ENCODE measurements at regions not wholly inside any gene's neighbourhood (a gene's known extent, or its start where the extent isn't known, plus 50 kb on each side); places are given as distances from the start of the nearest gene placed in this dataset.

DNA sequence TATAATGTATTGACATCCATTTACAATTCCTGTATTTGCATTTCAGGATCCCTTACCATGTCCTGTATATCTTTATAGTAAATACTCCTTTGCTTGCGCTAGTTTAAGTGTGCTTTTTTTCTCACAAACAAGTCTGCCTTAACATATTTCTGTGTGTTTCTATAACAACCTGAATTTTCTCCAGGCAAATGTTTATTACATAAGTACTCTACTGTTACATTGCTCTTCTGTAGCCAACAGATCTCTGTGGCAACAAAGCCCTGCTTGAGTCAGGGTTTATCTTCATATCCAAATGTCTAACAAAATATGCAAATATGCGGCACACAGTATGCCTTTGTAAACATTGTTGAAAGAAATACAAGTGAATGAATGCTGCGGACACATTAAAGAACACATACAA, 625.5 kb downstream of the TLL1 start:
- no peak overlapping the region for H3K27ac ChIP-seq (replicated peaks)
- no peaks in the 10 kb centered on the region for H3K27me3 ChIP-seq (ENCODE audit: insufficient read depth, poor library complexity, severe bottlenecking)
- TF ChIP-seq SPI1 (IDR thresholded peaks at IDR 0.05; ENCODE audit: borderline replicate concordance, low read depth) (no peak), POLR2AphosphoS5 (IDR thresholded peaks at IDR 0.05; ENCODE audit: low read depth) (no peak), GABPA (IDR thresholded peaks at IDR 0.05; ENCODE audit: low read depth) (no peak), CTCF (IDR thresholded peaks at IDR 0.05; ENCODE audit: insufficient read depth, low read length) (no peak)
- TF ChIP-seq, protein P1, sequence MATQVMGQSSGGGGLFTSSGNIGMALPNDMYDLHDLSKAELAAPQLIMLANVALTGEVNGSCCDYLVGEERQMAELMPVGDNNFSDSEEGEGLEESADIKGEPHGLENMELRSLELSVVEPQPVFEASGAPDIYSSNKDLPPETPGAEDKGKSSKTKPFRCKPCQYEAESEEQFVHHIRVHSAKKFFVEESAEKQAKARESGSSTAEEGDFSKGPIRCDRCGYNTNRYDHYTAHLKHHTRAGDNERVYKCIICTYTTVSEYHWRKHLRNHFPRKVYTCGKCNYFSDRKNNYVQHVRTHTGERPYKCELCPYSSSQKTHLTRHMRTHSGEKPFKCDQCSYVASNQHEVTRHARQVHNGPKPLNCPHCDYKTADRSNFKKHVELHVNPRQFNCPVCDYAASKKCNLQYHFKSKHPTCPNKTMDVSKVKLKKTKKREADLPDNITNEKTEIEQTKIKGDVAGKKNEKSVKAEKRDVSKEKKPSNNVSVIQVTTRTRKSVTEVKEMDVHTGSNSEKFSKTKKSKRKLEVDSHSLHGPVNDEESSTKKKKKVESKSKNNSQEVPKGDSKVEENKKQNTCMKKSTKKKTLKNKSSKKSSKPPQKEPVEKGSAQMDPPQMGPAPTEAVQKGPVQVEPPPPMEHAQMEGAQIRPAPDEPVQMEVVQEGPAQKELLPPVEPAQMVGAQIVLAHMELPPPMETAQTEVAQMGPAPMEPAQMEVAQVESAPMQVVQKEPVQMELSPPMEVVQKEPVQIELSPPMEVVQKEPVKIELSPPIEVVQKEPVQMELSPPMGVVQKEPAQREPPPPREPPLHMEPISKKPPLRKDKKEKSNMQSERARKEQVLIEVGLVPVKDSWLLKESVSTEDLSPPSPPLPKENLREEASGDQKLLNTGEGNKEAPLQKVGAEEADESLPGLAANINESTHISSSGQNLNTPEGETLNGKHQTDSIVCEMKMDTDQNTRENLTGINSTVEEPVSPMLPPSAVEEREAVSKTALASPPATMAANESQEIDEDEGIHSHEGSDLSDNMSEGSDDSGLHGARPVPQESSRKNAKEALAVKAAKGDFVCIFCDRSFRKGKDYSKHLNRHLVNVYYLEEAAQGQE (IDR thresholded peaks at IDR 0.05; ENCODE audit: insufficient replicate concordance, low read depth): no peak
- no peak for DNase-seq (ENCODE audit: low read depth in 1 of 2, low spot score in 1 of 2)
- no peak overlapping the region for H3K4me3 ChIP-seq (replicated peaks; ENCODE audit: insufficient read depth, low read length)

- peak in 1 of 2 experiments; percentile 38 for DNase-seq (ENCODE audit: low read depth in 1 of 2, low spot score in 1 of 2)
- Histone ChIP-seq H3K27me3 (ENCODE audit: insufficient read depth, poor library complexity, severe bottlenecking) (no peaks in the 10 kb centered on the region), H3K27ac (replicated peaks) (no peak overlapping the region), H3K4me3 (replicated peaks; ENCODE audit: insufficient read depth, low read length) (no peak overlapping the region)
- TF ChIP-seq SPI1 (IDR thresholded peaks at IDR 0.05; ENCODE audit: borderline replicate concordance, low read depth) (peak; percentile 70; the same call in 1 of the 2 replicates), CTCF (IDR thresholded peaks at IDR 0.05; ENCODE audit: insufficient read depth, low read length) (no peak), GABPA (IDR thresholded peaks at IDR 0.05; ENCODE audit: low read depth) (no peak), POLR2AphosphoS5 (IDR thresholded peaks at IDR 0.05; ENCODE audit: low read depth) (no peak)
- TF ChIP-seq, protein P1 (IDR thresholded peaks at IDR 0.05; ENCODE audit: insufficient replicate concordance, low read depth): no peak
Measured at GRCh38 chr4:166499820-166500219, 626.8 kb downstream of the TLL1 start.

GRCh38 chr4:166501941-166502382, 628.9 kb downstream of the TLL1 start:
- DNase-seq (ENCODE audit: low read depth in 1 of 2, low spot score in 1 of 2): no peak
- Histone ChIP-seq H3K27me3 (ENCODE audit: insufficient read depth, poor library complexity, severe bottlenecking) (no peaks in the 10 kb centered on the region), H3K4me3 (replicated peaks; ENCODE audit: insufficient read depth, low read length) (no peak overlapping the region), H3K27ac (replicated peaks) (no peak overlapping the region)
- TF ChIP-seq, protein P1 (IDR thresholded peaks at IDR 0.05; ENCODE audit: insufficient replicate concordance, low read depth): no peak
- no peak for TF ChIP-seq GABPA (IDR thresholded peaks at IDR 0.05; ENCODE audit: low read depth)
- TF ChIP-seq POLR2AphosphoS5 (IDR thresholded peaks at IDR 0.05; ENCODE audit: low read depth): no peak

All from HL-60 (cell line).